H9 (cell line): ENCODE measurements at regions not wholly inside any gene's neighbourhood (a gene's known extent, or its start where the extent isn't known, plus 50 kb on each side); places are given as distances from the start of the nearest gene placed in this dataset.

Experiments
- DNase-seq: peaks from one replicate; pipeline ENCODE4 v3.0.0-alpha.2; 2017
- H2AFZ ChIP-seq: one replicate; pipeline ENCODE4 v1.6.1; 2013; ENCODE audit warnings: mild to moderate bottlenecking, low read length, control low read depth, moderate library complexity
- H2AK5ac ChIP-seq: 2 replicates; pipeline ENCODE4 v1.6.1; 2013; ENCODE audit warnings: low read length, control low read depth, mixed read lengths; ENCODE audit not compliant: insufficient read length
- H2BK120ac ChIP-seq: one replicate; pipeline ENCODE4 v1.6.1; 2013; ENCODE audit warnings: low read depth, mild to moderate bottlenecking, low read length, control low read depth, inconsistent platforms; ENCODE audit not compliant: poor library complexity, severe bottlenecking
- H2BK12ac ChIP-seq: 2 replicates; pipeline ENCODE4 v1.6.1; 2013; ENCODE audit warnings: low read length, control low read depth, mixed read lengths, low read depth; ENCODE audit not compliant: insufficient read length
- H2BK15ac ChIP-seq: 2 replicates; pipeline ENCODE4 v1.6.1; 2013; ENCODE audit warnings: low read depth, low read length, control low read depth
- H2BK20ac ChIP-seq: one replicate; pipeline ENCODE4 v1.6.1; 2013; ENCODE audit warnings: low read depth, mild to moderate bottlenecking, low read length, control low read depth, inconsistent platforms; ENCODE audit not compliant: poor library complexity, severe bottlenecking
- H2BK5ac ChIP-seq: 2 replicates; pipeline ENCODE4 v1.6.1; 2013; ENCODE audit warnings: low read length, control low read depth, mixed read lengths; ENCODE audit not compliant: insufficient read length
- H3K14ac ChIP-seq: 2 replicates; pipeline ENCODE4 v1.6.1; 2013; ENCODE audit warnings: low read length, control low read depth; ENCODE audit not compliant: insufficient read depth
- H3K18ac ChIP-seq: 2 replicates; pipeline ENCODE4 v1.6.1; 2013; ENCODE audit warnings: low read depth, mild to moderate bottlenecking, mixed read lengths, low read length, control low read depth; ENCODE audit not compliant: insufficient read length
- H3K23ac ChIP-seq: 2 replicates; pipeline ENCODE4 v1.6.1; 2013; ENCODE audit warnings: low read length, control low read depth, mixed read lengths, low read depth; ENCODE audit not compliant: insufficient read length
- H3K23me2 ChIP-seq: 2 replicates; pipeline ENCODE4 v1.6.1; 2013; ENCODE audit warnings: low read depth, mild to moderate bottlenecking, mixed read lengths, low read length, control low read depth; ENCODE audit not compliant: insufficient read length, poor library complexity, severe bottlenecking
- H3K27ac ChIP-seq: 2 replicates; pipeline ENCODE4 v1.5.1; 2013; ENCODE audit warnings: low read length, control low read depth, mixed read lengths, low read depth; ENCODE audit not compliant: insufficient read length
- H3K27me3 ChIP-seq: 2 replicates; pipeline ENCODE4 v1.6.1; 2013; ENCODE audit warnings: low read length, control low read depth, inconsistent platforms; ENCODE audit not compliant: insufficient read depth
- H3K4ac ChIP-seq: 2 replicates; pipeline ENCODE4 v1.6.1; 2013; ENCODE audit warnings: low read depth, mild to moderate bottlenecking, control low read depth, inconsistent platforms, low read length, moderate library complexity
- H3K4me1 ChIP-seq: 2 replicates; pipeline ENCODE4 v1.6.1; 2013; ENCODE audit warnings: low read length, control low read depth, inconsistent platforms; ENCODE audit not compliant: insufficient read depth
- H3K4me2 ChIP-seq: 2 replicates; pipeline ENCODE4 v1.6.1; 2013; ENCODE audit warnings: low read length, control low read depth, mixed read lengths; ENCODE audit not compliant: insufficient read length, insufficient read depth
- H3K56ac ChIP-seq: 2 replicates; pipeline ENCODE4 v1.6.1; 2013; ENCODE audit warnings: low read depth, mild to moderate bottlenecking, mixed read lengths, low read length, control low read depth; ENCODE audit not compliant: insufficient read length
- H3K79me1 ChIP-seq: 2 replicates; pipeline ENCODE4 v1.6.1; 2013; ENCODE audit warnings: low read depth, mild to moderate bottlenecking, moderate library complexity, low read length, control low read depth, inconsistent platforms; ENCODE audit not compliant: insufficient read depth, poor library complexity, severe bottlenecking
- H3K79me2 ChIP-seq: 2 replicates; pipeline ENCODE4 v1.6.1; 2013; ENCODE audit warnings: low read length, control low read depth, inconsistent platforms; ENCODE audit not compliant: insufficient read depth
- H3K9ac ChIP-seq: 2 replicates; pipeline ENCODE4 v1.6.1; 2013; ENCODE audit warnings: low read length, control low read depth, mixed read lengths; ENCODE audit not compliant: insufficient read length; ENCODE audit errors: extremely low read depth
- H3K9me3 ChIP-seq: one replicate; pipeline ENCODE4 v1.6.1; 2013; ENCODE audit warnings: low read depth, low read length, inconsistent platforms; ENCODE audit not compliant: control insufficient read depth
- H3T11ph ChIP-seq: one replicate; pipeline ENCODE4 v1.6.1; 2013; ENCODE audit warnings: mild to moderate bottlenecking, low read length, control low read depth, inconsistent platforms
- H4K20me1 ChIP-seq: one replicate; pipeline ENCODE4 v1.6.1; 2013; ENCODE audit not compliant: control insufficient read depth, insufficient read length, insufficient read depth
- H4K5ac ChIP-seq: 2 replicates; pipeline ENCODE4 v1.6.1; 2013; ENCODE audit warnings: low read depth, mild to moderate bottlenecking, mixed read lengths, low read length, control low read depth; ENCODE audit not compliant: insufficient read length
- H4K8ac ChIP-seq: replicated peaks from 2 replicates; pipeline ENCODE4 v1.6.1; 2013; ENCODE audit warnings: low read length, control low read depth, mixed read lengths, low read depth; ENCODE audit not compliant: insufficient read length
- H4K91ac ChIP-seq: 2 replicates; pipeline ENCODE4 v1.6.1; 2013; ENCODE audit warnings: low read depth, mild to moderate bottlenecking, moderate library complexity, mixed read lengths, low read length, control low read depth; ENCODE audit not compliant: insufficient read length
- H3K27ac Mint-ChIP-seq, 3 experiments: 2 replicates in 2 of 3; 3 replicates in 1 of 3; pipeline ENCODE4 v1.8.0; 2020 to 2021; ENCODE audit warnings: mixed read lengths in 3 of 3, mild to moderate bottlenecking in 1 of 3, moderate library complexity in 1 of 3
- H3K27me3 Mint-ChIP-seq: 2 replicates; pipeline ENCODE4 v1.8.0; 2021; ENCODE audit warnings: low read depth, mild to moderate bottlenecking, moderate library complexity, mixed read lengths
- H3K36me3 Mint-ChIP-seq, 3 experiments: 2 replicates in 2 of 3; 3 replicates in 1 of 3; pipeline ENCODE4 v1.8.0; 2020 to 2021; ENCODE audit warnings: low read depth in 3 of 3, mixed read lengths in 3 of 3; ENCODE audit not compliant: insufficient read depth in 1 of 3
- H3K4me1 Mint-ChIP-seq, 2 experiments: 2 replicates each; pipeline ENCODE4 v1.8.0; 2020; ENCODE audit warnings: mixed read lengths in 2 of 2
- H3K4me3 Mint-ChIP-seq, 2 experiments: 2 replicates in 1 of 2; 3 replicates in 1 of 2; pipeline ENCODE4 v1.8.0; 2020 to 2021; ENCODE audit warnings: mild to moderate bottlenecking in 2 of 2, mixed read lengths in 2 of 2, moderate library complexity in 1 of 2
- H3K9me3 Mint-ChIP-seq, 2 experiments: 2 replicates in 1 of 2; 3 replicates in 1 of 2; pipeline ENCODE4 v1.8.0; 2020; ENCODE audit warnings: mild to moderate bottlenecking in 2 of 2, mixed read lengths in 2 of 2, moderate library complexity in 1 of 2
- CTCF ChIP-seq: fragments of 200-600 bp; sonication (generic); conservative IDR thresholded peaks from 3 replicates; pipeline ENCODE4 v1.8.0; 2021; ENCODE audit warnings: antibody characterized with exemption, mild to moderate bottlenecking
- WGBS: extraction: QIAGEN DNeasy Blood & Tissue Kit; methylation state at CpG from one replicate; pipeline ENCODE4 v1.1.7; 2013; ENCODE audit warnings: missing lambda C conversion rate, low lambda C conversion rate, mixed read lengths; ENCODE audit not compliant: insufficient read length; ENCODE audit errors: extremely low coverage; 5-methylcytosine and 5-hydroxymethylcytosine counted together

- Histone ChIP-seq H3K14ac (no peak overlapping the region), H3K4me1 (no peaks in the 10 kb centered on the region), H3K27me3 (no peaks in the 10 kb centered on the region), H3K23ac (no peak overlapping the region), H2AK5ac (no peak overlapping the region), H3K27ac (no peak overlapping the region), H4K5ac (no peak overlapping the region), H3K9ac (no peak overlapping the region), H3K23me2 (no peaks in the 10 kb centered on the region), H3K79me2 (no peaks in the 10 kb centered on the region), H3K56ac (no peak overlapping the region), H2BK15ac (no peak overlapping the region), H4K20me1 (no peaks in the 10 kb centered on the region), H3T11ph (no peak overlapping the region), H2BK12ac (no peak overlapping the region), H2BK20ac (no peak overlapping the region), H3K4me2 (no peak overlapping the region), H3K79me1 (no peaks in the 10 kb centered on the region), H2AFZ (no peak overlapping the region), H2BK120ac (no peak overlapping the region), H4K91ac (no peak overlapping the region), H3K18ac (no peak overlapping the region), H4K8ac (no peak overlapping the region), H2BK5ac (no peak overlapping the region), H3K4ac (no peak overlapping the region), H3K9me3 (no peaks in the 10 kb centered on the region)
- Mint-ChIP-seq H3K9me3 (no peaks in the 10 kb centered on the region), H3K36me3 (no peaks in the 10 kb centered on the region), H3K27ac (no peak overlapping the region), H3K4me3 (no peak overlapping the region), H3K4me1 (no peaks in the 10 kb centered on the region), H3K27me3 (no peaks in the 10 kb centered on the region)
- DNase-seq: no peak
- no peak for TF ChIP-seq CTCF
- no CpG with 5 or more reads among the region's 8 CpGs for WGBS
Observed at GRCh38 chr3:96467639-96468038, 346.8 kb upstream of the EPHA6 start.
